HG02885 (cell line): ENCODE measurements at regions not wholly inside any gene's neighbourhood (a gene's known extent, or its start where the extent isn't known, plus 50 kb on each side); places are given as distances from the start of the nearest gene placed in this dataset.
"Not testable (repeated sequence)": the region's sequence is repeated elsewhere in the genome, so short reads cannot be mapped to it uniquely, and the experiment has no call there.

ENCODE experiments used
- ATAC-seq: cut with Tn5 transposase; IDR thresholded peaks from one replicate; pipeline ENCODE4 v1.9.1; 2021; ENCODE audit warnings: mild to moderate bottlenecking; ENCODE audit not compliant: unreplicated experiment, poor library complexity

DNA sequence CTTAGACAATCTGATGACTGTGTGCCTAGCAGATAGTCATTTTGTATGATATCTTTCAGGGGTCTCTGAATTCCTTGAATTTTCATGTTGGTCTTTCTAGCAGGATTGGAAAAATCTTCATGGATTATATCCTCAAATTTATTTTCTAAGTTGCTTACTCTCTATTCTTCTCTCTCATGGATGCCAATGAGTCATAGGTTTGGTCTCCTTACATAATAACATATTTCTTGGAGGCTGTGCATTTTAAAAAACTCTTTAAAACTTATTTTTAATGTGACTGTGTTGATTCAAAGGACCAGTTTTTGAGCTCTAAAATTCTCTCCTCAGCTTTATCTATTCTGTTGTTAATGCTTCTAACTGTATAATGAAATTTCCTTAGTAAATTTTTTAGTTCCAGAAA lies 198.7 kb downstream of the AASDHPPT start:
- ATAC-seq, result no peak

DNA sequence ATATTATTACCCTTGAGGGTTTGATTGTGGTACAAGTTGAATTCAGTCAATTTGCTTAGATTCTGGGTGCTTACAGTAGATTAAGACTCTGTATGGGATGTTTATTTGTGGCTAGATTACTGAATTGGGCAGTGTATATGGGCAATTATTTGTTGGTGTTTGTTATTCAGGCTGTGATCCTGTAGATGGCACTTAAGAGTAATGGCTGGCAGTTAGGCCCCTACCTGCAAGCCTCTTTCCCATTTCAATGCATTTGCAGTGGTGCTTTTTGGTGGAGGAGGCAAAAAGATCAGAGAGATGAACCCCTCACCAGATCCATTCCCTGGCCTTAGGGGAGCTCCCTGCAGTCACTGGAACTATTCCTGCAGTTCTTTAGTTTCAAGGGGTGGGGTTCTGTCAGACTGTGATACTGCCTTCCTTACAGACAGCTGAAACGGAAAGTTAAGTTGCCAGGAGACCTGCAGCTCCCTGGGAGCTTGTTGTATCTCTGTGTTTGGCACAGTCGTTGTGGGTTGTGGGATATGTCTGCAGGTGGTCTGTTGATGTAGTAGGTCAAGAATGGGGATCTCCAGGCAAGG lies 199.5 kb downstream of the AASDHPPT start:
- ATAC-seq, result no peak

DNA sequence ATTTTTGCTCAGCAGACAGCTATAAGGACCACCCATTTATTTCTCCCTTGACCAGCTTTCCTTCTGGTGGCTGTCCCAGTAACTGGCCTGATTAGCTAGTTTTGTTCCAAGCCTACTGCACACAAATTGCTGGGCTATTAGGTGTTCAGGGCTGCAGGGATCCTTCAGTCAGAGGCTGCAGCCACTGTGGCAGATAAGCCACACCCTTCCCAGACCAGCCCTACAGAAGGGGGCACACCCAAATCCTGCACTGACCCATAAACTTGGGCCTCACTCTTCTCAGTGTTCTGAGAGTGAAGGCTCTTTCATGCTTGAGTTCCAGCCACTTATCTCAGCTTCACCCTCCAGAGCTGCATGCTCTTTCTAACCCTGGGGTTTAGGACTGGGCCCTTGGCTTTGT lies 200.0 kb downstream of the AASDHPPT start:
- no peak for ATAC-seq

DNA sequence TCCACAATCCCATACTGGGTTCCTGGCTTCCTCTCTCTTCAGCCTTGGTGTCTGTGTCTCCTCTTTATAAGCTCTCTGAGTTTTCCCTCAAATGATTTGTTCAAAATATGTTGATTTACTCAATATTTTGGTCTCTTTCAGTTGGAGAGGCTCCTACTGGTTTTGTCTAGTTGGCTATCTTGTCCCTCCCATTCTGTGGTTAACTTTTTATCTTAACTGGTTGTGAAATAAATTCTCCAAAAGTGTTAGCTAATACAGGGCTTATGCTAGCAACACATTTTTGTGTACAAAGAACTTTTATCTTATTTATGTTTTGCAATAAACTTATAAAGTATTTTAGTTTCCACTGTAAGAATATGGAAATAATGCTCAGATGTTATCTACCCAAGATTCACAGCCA lies 200.9 kb downstream of the AASDHPPT start:
- ATAC-seq, result no peak

DNA sequence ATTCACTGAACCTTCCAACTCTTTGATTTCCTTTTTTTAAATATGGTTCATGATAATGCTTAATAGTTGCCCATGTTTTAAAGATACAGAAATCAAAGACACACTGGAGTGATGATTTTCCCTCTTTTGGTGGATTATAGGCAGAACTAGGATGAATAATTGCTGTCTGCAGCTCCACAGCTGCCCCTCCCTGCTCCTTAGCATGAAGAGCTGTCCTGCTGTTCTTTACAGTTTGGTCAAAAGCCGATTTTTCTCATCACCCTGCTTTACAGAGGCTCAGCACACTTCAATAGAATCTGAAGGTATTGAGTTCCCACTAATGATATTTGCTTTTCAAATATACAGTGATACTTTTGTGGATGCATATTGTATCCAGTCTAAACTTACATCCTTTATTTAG lies 202.6 kb downstream of the AASDHPPT start:
- no peak for ATAC-seq

DNA sequence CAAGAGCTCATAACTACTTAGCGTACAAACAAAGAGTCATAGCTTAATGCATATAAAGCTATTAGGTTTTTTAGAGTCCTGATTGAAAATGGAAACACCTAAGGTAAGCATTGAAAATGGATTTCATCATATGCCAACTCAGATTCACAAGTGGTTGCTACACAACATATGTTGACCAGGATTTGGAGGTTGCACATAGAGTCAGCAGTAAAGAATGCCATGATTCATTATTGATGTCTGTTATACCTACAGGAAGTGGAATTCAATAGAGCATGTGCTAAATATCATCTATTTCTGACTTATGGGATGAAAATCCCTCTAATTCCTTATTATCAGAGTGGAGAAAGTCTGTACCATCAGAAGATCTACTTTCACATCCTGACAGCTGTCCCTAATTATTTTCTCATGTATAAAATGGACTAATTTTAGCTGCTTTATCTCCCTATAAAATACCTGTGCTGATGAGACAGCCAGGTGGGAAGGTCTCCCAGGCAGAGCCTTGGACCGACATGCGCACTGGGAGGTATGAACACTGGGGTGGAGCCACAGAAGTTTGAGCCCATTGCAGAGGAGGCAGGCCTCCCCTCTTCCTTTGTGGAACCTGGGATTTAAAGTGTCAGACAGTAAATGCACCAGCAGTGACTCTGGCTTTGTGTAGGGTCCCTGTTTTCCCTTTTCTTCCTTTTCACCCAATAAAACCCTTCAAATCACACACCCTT lies 204.2 kb downstream of the AASDHPPT start:
- ATAC-seq, result no peak

DNA sequence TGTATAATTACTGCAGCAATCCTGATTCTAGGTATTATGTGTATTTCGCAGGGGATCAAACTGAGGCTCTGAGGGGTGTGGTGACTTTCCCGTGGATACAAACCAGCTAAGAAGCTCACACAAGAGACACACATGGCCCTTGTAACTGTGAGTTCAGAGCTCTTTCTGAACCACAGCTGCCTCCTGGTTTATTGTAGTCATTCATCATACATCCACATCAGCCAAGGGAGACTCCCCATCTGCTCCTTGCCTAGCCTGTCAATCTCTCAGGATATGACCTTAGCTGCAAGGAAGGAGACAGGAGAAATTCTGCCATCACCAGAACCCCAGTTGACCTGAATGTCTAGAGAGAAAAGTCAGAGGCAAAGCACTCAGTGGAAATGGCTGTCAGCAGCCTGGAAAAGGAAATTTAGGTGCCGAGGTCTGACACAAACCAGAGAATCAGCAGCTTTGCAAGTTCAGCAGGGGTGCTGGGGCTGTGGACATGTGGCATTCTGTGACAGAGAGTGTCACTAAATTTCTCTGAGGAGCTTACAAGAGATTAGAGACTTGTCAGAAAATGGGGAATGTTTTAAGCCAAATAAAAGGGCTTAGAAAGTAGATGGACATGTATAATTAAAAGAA lies 209.5 kb downstream of the AASDHPPT start:
- ATAC-seq, result no peak

DNA sequence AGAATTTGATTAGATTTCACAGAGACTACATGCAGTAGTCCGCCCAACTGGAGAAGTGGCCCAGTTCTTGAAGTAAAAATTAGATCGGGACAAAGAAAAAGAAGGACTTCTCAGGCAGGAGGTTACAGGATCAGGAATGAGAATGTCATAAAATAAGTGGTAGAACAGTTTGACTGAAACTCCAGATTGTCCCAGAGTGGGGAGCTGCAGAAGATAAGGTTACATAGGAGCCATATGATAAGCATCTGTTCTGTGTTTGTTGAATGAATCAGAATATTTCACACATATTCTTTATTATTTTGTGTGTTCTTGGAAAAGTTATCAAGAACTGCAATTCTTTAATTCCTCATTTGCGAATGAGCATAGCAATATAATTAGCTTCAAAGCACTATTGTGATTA lies 210.6 kb downstream of the AASDHPPT start:
- ATAC-seq, result no peak

DNA sequence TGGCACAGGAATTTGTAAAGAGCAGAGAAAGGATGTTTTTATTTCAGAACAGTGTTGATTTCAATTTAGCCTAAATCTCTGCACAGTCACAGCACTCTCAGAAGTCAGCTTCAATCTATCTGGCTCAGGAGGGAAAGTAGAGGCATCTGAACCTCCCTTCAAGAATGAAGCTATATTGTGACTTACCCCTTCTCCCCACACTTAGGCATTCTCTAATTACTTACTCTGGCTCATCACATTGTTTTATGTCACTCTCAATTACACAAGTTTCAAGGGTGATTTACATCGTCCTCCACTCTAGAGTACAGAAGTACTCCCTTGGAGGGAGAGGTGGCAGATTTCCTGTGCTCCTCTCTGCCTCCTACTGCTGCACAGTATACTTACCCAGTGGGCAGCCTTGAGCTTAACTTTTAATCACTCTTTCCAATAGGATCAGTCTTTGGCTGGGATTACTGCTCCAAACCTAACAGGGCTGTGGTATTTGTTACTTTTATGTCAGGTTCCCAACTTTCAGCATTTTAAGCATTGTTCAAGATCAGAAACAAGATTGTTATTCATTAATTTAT lies 211.4 kb downstream of the AASDHPPT start:
- no peak for ATAC-seq

DNA sequence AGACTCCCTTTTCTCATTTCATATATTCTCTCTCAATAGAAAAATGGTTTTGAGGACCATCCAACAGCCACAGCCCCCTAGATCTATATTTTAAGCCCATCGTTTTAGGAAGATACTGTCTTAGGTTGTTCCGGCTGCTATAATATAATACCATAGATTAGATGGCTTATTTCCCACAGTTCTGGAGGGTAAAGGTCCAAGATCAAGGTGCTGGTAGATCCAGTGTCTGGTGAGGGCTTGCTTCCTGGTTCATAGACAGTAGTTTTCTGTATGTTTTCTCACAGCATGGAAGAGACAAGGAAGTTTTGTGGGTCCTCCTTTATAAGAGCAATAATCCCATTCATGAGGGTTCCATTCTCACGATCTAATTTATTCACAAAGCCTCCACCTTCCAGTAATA lies 215.1 kb downstream of the AASDHPPT start:
- ATAC-seq, result no peak

DNA sequence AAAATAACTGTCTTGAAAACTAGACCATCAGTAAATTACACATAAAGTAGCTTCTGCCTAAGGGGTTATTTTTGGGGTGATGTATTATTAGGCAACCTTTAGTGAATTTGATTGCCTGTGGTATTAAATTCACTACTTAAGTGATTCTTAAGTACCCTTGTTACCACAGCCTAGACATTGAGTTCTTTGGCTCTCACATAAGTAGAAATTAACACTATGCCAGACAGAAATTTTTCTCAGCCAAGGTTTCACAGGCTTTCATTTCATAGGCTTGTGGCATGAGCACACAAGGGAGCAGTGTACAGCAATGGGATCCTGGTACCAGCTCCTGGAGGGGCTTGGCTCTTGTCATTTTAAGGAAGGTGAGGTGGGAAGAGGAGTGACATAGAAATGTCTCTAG lies 218.5 kb downstream of the AASDHPPT start:
- no peak for ATAC-seq

DNA sequence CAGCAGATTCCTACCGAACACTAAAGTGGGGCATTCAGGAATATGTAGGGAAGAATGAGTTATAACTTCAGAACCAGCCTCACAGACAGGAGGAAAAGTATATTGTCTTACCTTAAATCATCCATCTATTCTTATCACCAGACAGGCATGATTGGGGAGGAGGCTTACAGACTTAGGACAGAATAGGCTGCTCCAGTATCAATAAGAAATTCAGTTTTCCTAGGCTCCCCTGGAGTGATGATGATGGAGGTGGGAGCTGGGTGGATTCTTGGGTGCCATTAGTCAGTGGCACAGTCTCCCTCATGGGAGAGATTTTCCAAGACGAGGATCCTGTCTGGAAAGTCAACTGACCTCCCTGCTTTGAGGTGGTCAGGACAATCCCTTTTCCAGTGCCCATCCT lies 225.0 kb downstream of the AASDHPPT start:
- no peak for ATAC-seq

DNA sequence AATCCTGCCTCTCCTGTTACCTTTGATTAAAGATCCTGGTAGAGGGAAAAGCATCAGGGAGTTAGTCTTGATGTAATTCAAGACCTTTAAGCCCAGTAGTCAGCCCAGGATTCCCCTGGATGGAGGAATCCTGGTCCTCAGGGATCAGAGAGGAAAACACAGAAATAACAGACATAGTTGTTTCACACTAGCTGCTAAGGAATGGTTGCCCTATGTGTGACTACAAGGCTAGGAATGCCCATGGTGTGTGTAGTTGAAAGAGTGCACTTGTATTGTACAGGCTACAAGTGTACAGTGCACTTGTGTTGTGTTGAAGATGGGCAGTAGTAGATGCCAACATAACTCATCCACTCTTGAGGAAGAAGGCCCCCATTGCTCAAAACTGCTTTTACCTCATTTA lies 226.8 kb downstream of the AASDHPPT start:
- no peak for ATAC-seq

DNA sequence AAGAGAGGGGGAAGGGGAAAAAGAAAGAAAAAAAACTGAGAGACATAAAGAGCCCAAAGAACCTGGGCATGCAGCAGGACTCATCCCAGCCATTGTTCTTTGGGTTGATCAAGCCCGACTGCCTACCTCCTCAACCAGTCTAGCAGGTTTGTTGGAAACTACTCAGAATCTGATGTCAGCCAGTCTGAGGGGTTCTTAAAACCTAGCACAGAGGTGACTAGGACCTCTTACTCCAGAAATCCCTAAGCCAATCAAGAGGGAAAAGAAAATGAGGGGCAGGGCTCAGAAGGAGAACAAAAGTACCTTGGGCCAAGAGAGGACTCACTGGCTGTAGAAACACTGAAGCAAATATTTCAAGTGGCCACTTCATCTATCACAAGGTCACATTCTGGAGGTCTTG lies 228.0 kb downstream of the AASDHPPT start:
- ATAC-seq, result no peak

DNA sequence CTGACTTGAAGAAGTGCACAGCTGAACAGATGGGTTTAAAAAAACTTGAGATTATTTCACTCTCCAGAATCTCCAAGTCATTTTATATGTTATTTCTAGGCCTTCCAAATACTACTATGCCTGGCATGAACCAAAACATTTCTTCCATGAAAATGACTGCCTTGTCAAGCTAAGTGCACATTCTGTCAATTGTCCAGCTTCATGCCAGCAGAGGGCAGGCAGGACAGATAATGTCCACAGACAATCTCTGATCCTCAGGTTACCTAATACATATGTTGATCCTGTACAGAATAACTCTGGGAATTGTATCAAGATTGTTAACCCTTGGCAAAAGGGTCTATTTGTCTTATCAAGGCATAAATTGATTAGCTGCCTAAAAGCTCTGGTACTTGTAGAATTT lies 229.5 kb downstream of the AASDHPPT start:
- no peak for ATAC-seq

DNA sequence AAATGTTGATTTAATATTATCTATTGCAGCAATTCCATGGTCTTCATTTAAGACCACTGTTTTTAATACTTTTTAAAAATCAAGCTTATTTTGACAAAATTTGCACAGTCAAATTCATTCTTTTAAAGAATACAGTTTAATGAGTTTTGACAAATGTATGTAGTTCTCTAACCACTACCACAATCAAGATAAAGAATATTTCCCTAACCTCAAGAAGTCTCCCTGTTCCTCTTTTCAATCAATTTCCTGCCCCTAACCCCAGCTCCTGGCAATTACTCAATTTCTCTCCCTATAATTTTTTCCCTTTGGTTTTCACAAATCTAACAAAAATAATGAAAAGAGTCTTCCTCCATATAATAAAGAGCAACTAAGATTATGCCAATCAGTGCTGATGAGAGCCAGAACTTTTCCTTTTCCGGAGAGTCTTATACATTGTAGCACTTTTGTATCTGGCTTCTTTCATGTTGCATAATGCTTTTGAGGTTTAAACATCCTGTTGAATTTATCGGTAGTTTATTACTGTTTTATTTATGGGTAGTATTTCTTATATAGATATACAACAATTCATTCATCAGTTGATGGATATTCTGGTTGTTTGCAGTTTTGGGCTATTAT lies 231.7 kb downstream of the AASDHPPT start:
- no peak for ATAC-seq

DNA sequence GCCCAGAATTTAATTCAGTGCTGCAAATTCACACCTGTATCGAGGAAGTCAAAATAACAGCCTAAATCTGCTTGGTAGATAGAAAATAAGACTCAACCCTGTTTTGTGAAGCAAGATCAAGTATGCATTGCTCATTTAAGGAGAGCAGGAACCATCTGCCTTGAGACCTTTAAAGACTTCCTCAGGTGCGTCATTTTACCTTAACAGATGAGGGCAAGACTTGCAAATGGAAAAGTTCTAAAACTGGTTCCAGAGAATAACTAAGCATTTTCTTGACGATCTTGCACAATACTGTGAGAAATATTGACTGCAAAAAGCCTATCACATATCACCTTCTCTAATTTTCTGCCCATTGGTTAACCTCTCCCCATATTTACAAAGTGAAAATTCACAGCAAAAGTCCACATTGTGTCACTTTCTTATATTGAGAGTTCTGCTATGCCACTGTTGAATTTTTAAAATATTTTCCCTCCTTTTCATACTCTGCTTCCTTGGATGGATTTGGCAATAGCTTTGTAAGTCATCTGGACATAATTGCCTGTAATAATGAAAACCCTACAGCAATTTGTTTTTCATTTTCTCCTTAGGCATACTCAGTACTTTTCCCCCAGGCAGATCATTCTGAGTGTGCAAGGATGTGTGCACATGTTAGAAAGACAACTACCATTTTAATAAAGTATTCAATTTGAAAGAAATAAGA lies 234.2 kb downstream of the AASDHPPT start:
- ATAC-seq, result no peak

DNA sequence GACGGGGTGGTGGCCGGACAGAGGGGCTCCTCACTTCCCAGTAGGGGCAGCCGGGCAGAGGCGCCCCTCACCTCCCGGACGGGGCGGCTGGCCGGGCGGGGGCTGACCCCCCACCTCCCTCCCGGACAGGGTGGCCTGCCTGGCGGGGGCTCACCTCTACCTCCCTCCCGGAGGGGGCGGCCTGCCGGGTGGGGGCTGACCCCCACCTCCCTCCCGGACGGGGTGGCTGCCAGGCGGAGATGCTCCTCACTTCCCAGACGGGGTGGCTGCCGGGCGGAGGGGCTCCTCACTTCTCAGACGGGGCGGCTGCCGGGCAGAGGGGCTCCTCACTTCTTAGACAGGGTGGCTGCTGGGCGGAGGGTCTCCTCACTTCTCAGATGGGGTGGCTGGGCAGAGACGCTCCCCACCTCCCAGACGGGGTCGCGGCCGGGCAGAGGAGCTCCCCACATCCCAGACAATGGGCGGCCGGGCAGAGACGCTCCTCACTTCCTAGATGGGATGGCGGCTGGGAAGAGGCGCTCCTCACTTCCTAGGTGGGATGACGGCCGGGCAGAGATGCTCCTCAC lies 239.8 kb downstream of the AASDHPPT start:
- not testable (repeated sequence) for ATAC-seq

DNA sequence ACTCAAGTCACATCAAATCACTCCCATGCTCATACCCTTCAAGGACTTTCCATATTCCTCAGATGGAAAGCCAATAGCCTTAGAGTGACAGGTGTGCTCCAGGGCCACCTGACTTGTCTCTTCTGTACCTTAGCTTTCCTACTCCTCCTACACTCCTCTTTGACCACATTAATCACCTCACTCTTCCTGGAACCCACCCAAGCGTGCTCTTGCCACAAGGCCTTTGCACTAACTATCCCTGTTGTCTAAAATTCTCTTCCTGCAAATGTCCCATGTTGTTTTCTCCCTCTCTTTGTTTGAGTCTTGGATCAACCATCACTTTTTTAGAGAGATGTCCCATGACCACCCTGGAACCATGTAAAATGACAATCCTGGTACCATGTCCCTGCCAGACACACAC lies 244.1 kb downstream of the AASDHPPT start:
- no peak for ATAC-seq

DNA sequence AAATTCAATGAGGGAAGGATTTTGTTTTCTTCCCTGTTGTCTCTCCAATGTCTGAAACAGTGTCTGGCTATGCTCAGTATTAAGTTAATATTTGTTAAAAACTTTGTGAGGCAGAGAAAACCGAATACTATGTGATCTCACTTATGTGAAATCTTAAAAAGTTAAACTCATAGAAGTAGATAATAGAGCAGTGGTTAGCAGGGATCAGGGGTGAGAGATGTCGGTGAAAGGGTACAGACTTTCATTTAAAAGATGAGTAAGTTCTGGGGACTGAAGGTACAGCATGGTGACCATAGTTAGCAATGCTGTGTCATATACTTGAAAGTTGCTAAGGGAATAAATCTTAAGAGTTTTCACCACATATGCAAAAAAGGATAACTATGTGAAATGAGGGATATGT lies 244.6 kb downstream of the AASDHPPT start:
- no peak for ATAC-seq
